ENCODE measurements at regions not wholly inside any gene's neighbourhood (a gene's known extent, or its start where the extent isn't known, plus 50 kb on each side); places are given as distances from the start of the nearest gene placed in this dataset.

DNA sequence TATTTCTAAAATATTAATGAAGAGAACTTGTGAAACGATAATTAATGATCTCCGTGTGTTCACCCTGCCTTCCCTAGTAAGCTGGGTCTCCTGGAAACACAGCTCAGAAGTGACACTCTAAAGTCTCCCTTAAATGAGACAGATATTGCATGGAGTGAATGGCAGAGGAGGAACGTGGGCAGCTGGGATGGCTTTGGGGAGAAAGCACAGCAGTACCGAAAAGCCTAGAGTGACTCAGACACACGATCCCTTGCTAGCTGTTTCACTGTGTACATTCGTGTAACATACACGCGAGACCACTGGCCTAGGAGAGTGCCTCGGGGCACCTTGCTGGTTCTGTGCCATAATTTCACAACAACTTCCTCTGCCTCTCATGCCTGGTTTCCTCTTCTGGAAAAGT lies 199.9 kb upstream of the TCERG1L start:
- no peaks in the 10 kb centered on the region for H4K20me1 ChIP-seq (ENCODE audit: insufficient read depth, low read length)

DNA sequence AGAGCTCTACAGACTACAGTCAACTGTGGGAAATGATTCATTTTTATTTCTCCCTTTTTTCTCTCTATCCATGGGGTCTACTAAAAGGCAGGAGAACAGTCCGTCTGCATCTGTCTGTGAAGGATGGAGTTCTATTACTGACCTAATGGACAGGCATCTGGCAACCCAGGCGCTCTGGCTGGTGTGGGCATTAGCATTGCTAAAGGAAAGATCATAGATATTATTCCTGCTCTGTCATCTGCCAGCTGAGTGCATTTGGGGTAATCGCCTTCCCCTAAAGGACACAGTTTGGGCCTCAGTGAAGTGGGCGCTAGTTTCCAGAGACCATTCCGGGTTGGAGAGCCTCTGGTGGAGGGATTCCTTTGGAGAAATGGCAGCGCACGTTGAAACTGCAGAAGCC lies 201.3 kb upstream of the TCERG1L start:
- H3K9me2 ChIP-seq (replicated peaks; ENCODE audit: insufficient read depth, low read length) = no peaks in the 10 kb centered on the region
- H3K27me3 ChIP-seq (replicated peaks; ENCODE audit: insufficient read depth, low read length) = no peaks in the 10 kb centered on the region
- H3K4me1 ChIP-seq (ENCODE audit: low read length) = no peaks in the 10 kb centered on the region
- no peak overlapping the region for H3K9ac ChIP-seq (ENCODE audit: low read length)
- H2AFZ ChIP-seq (ENCODE audit: low read length) = no peak overlapping the region
- no peak overlapping the region for H3K27ac ChIP-seq (ENCODE audit: low read length)
- no peaks in the 10 kb centered on the region for H4K20me1 ChIP-seq (ENCODE audit: insufficient read depth, low read length)
- H3K36me3 ChIP-seq (replicated peaks; ENCODE audit: insufficient read depth, low read length) = no peaks in the 10 kb centered on the region
- H3F3A ChIP-seq (ENCODE audit: insufficient read depth, low read length) = no peaks in the 10 kb centered on the region
- H3K9me3 ChIP-seq (replicated peaks; ENCODE audit: insufficient read depth, low read length) = no peaks in the 10 kb centered on the region
- no peak for DNase-seq
- TF ChIP-seq CTCF (IDR thresholded peaks at IDR 0.05; ENCODE audit: low read length) (no peak), EZH2 (optimal IDR thresholded peaks at IDR 0.05; ENCODE audit: low read depth, low read length) (no peak), EZH2phosphoT487 (IDR thresholded peaks at IDR 0.05; ENCODE audit: low read length) (no peak)
- no peaks in the 10 kb centered on the region for H3K79me2 ChIP-seq (ENCODE audit: low read length)
- H3K4me3 ChIP-seq (ENCODE audit: low read length) = no peak overlapping the region
- H3K4me2 ChIP-seq (ENCODE audit: low read depth, low read length) = no peak overlapping the region

More for the DNA sequence above, 199.9 kb upstream of the TCERG1L start:
- H3K9ac ChIP-seq (ENCODE audit: low read length) = no peak overlapping the region
- H3F3A ChIP-seq (ENCODE audit: insufficient read depth, low read length) = no peaks in the 10 kb centered on the region
- H3K27me3 ChIP-seq (replicated peaks; ENCODE audit: insufficient read depth, low read length) = no peaks in the 10 kb centered on the region
- H3K4me1 ChIP-seq (ENCODE audit: low read length) = no peaks in the 10 kb centered on the region
- H3K27ac ChIP-seq (ENCODE audit: low read length) = no peak overlapping the region
- TF ChIP-seq CTCF (IDR thresholded peaks at IDR 0.05; ENCODE audit: low read length) (no peak), EZH2 (optimal IDR thresholded peaks at IDR 0.05; ENCODE audit: low read depth, low read length) (no peak), EZH2phosphoT487 (IDR thresholded peaks at IDR 0.05; ENCODE audit: low read length) (no peak)
- no peaks in the 10 kb centered on the region for H3K9me3 ChIP-seq (replicated peaks; ENCODE audit: insufficient read depth, low read length)
- no peaks in the 10 kb centered on the region for H3K79me2 ChIP-seq (ENCODE audit: low read length)
- no peak for DNase-seq
- no peak overlapping the region for H2AFZ ChIP-seq (ENCODE audit: low read length)
- no peaks in the 10 kb centered on the region for H3K36me3 ChIP-seq (replicated peaks; ENCODE audit: insufficient read depth, low read length)
- no peak overlapping the region for H3K4me2 ChIP-seq (ENCODE audit: low read depth, low read length)
- H3K4me3 ChIP-seq (ENCODE audit: low read length) = no peak overlapping the region
- H3K9me2 ChIP-seq (replicated peaks; ENCODE audit: insufficient read depth, low read length) = no peaks in the 10 kb centered on the region

- Histone ChIP-seq H3K4me2 (ENCODE audit: low read depth, low read length) (no peak overlapping the region), H3K9ac (ENCODE audit: low read length) (no peak overlapping the region), H3K79me2 (ENCODE audit: low read length) (no peaks in the 10 kb centered on the region), H3K9me3 (replicated peaks; ENCODE audit: insufficient read depth, low read length) (no peaks in the 10 kb centered on the region), H3K27me3 (replicated peaks; ENCODE audit: insufficient read depth, low read length) (no peaks in the 10 kb centered on the region), H3K4me3 (ENCODE audit: low read length) (no peak overlapping the region), H3K36me3 (replicated peaks; ENCODE audit: insufficient read depth, low read length) (no peaks in the 10 kb centered on the region), H3F3A (ENCODE audit: insufficient read depth, low read length) (no peaks in the 10 kb centered on the region), H4K20me1 (ENCODE audit: insufficient read depth, low read length) (no peaks in the 10 kb centered on the region), H3K9me2 (replicated peaks; ENCODE audit: insufficient read depth, low read length) (no peaks in the 10 kb centered on the region), H2AFZ (ENCODE audit: low read length) (no peak overlapping the region), H3K4me1 (ENCODE audit: low read length) (no peaks in the 10 kb centered on the region), H3K27ac (ENCODE audit: low read length) (no peak overlapping the region)
- TF ChIP-seq EZH2 (optimal IDR thresholded peaks at IDR 0.05; ENCODE audit: low read depth, low read length) = no peak
- no peak for DNase-seq
Observed at GRCh38 chr10:131513445-131513844, 201.9 kb upstream of the TCERG1L start.

GRCh38 chr10:131513901-131514300 lies 202.4 kb upstream of the TCERG1L start:
- H3K27ac ChIP-seq (ENCODE audit: low read length) = no peak overlapping the region
- DNase-seq = no peak
- H3K9ac ChIP-seq (ENCODE audit: low read length) = no peak overlapping the region
- H3K4me2 ChIP-seq (ENCODE audit: low read depth, low read length) = no peak overlapping the region
- no peaks in the 10 kb centered on the region for H4K20me1 ChIP-seq (ENCODE audit: insufficient read depth, low read length)
- H3K27me3 ChIP-seq (replicated peaks; ENCODE audit: insufficient read depth, low read length) = no peaks in the 10 kb centered on the region
- TF ChIP-seq EZH2phosphoT487 (IDR thresholded peaks at IDR 0.05; ENCODE audit: low read length) (no peak), CTCF (IDR thresholded peaks at IDR 0.05; ENCODE audit: low read length) (no peak), EZH2 (optimal IDR thresholded peaks at IDR 0.05; ENCODE audit: low read depth, low read length) (no peak)
- H3K79me2 ChIP-seq (ENCODE audit: low read length) = no peaks in the 10 kb centered on the region
- no peak overlapping the region for H2AFZ ChIP-seq (ENCODE audit: low read length)
- H3K4me3 ChIP-seq (ENCODE audit: low read length) = no peak overlapping the region
- H3K9me2 ChIP-seq (replicated peaks; ENCODE audit: insufficient read depth, low read length) = no peaks in the 10 kb centered on the region
- H3K9me3 ChIP-seq (replicated peaks; ENCODE audit: insufficient read depth, low read length) = no peaks in the 10 kb centered on the region
- H3K4me1 ChIP-seq (ENCODE audit: low read length) = no peaks in the 10 kb centered on the region
- H3F3A ChIP-seq (ENCODE audit: insufficient read depth, low read length) = no peaks in the 10 kb centered on the region
- no peaks in the 10 kb centered on the region for H3K36me3 ChIP-seq (replicated peaks; ENCODE audit: insufficient read depth, low read length)

Measured in MM.1S (cell line).